ENCODE measurements at regions not wholly inside any gene's neighbourhood (a gene's known extent, or its start where the extent isn't known, plus 50 kb on each side); places are given as distances from the start of the nearest gene placed in this dataset.
"Not testable (repeated sequence)": the region's sequence is repeated elsewhere in the genome, so short reads cannot be mapped to it uniquely, and the experiment has no call there.

- H2BK120ac ChIP-seq (ENCODE audit: low read depth, low read length, poor library complexity, severe bottlenecking) = no peak overlapping the region
- no peak overlapping the region for H2BK20ac ChIP-seq (ENCODE audit: low read depth, low read length, poor library complexity, severe bottlenecking)
- H3K4me2 ChIP-seq (ENCODE audit: insufficient read depth, insufficient read length, low read length) = no peak overlapping the region
- no peak for TF ChIP-seq CTCF (conservative IDR thresholded peaks at IDR 0.05)
- no peak overlapping the region for H3K4ac ChIP-seq (ENCODE audit: low read depth, low read length)
- no peak overlapping the region for H2BK15ac ChIP-seq (ENCODE audit: low read depth, low read length)
- no peaks in the 10 kb centered on the region for H4K20me1 ChIP-seq (ENCODE audit: control insufficient read depth, insufficient read depth, insufficient read length)
- no peak overlapping the region for H3K56ac ChIP-seq (ENCODE audit: insufficient read length, low read depth, low read length)
- no peak overlapping the region for H4K5ac ChIP-seq (ENCODE audit: insufficient read length, low read depth, low read length)
- Mint-ChIP-seq H3K27ac (no peak overlapping the region), H3K9me3 (peaks cover 0 to 3% of the 10 kb centered on the region in 2 experiments; a peak in 2 of 5 replicates), H3K4me1 (peaks cover 7 to 8% of the 10 kb centered on the region in 2 experiments), H3K27me3 (ENCODE audit: low read depth) (no peaks in the 10 kb centered on the region), H3K36me3 (ENCODE audit: insufficient read depth in 1 of 3, low read depth in 3 of 3) (peaks cover 0 to 9% (median 0%) of the 10 kb centered on the region in 3 experiments; a peak in 2 of 7 replicates), H3K4me3 (no peak overlapping the region)
- no peak overlapping the region for H3K23ac ChIP-seq (ENCODE audit: insufficient read length, low read depth, low read length)
- no peak overlapping the region for H2AFZ ChIP-seq (ENCODE audit: low read length)
- DNase-seq = no peak
- no peak overlapping the region for H2AK5ac ChIP-seq (ENCODE audit: insufficient read length, low read length)
- no peak overlapping the region for H3K18ac ChIP-seq (ENCODE audit: insufficient read length, low read depth, low read length)
- H3K79me1 ChIP-seq (ENCODE audit: insufficient read depth, low read depth, low read length, poor library complexity, severe bottlenecking) = no peaks in the 10 kb centered on the region
- no CpG with 5 or more reads among the region's 1 CpG for WGBS (ENCODE audit: extremely low coverage, insufficient read length, low lambda C conversion rate)
- no peaks in the 10 kb centered on the region for H3K23me2 ChIP-seq (ENCODE audit: insufficient read length, low read depth, low read length, poor library complexity, severe bottlenecking)
- no peaks in the 10 kb centered on the region for H3K79me2 ChIP-seq (ENCODE audit: insufficient read depth, low read length)
- no peak overlapping the region for H2BK5ac ChIP-seq (ENCODE audit: insufficient read length, low read length)
- H3K9ac ChIP-seq (ENCODE audit: extremely low read depth, insufficient read length, low read length) = no peak overlapping the region
- H4K8ac ChIP-seq (replicated peaks; ENCODE audit: insufficient read length, low read depth, low read length) = no peak overlapping the region
- no peak overlapping the region for H2BK12ac ChIP-seq (ENCODE audit: insufficient read length, low read depth, low read length)
- no peak overlapping the region for H3K27ac ChIP-seq (ENCODE audit: insufficient read length, low read depth, low read length)
- H3K9me3 ChIP-seq (ENCODE audit: control insufficient read depth, low read depth, low read length) = no peaks in the 10 kb centered on the region
- no peak overlapping the region for H3K14ac ChIP-seq (ENCODE audit: insufficient read depth, low read length)
- H3K4me1 ChIP-seq (ENCODE audit: insufficient read depth, low read length) = no peaks in the 10 kb centered on the region; the same call in 1 of the 2 replicates
- H3T11ph ChIP-seq (ENCODE audit: low read length) = no peak overlapping the region
- H3K27me3 ChIP-seq (ENCODE audit: insufficient read depth, low read length) = no peaks in the 10 kb centered on the region
- no peak overlapping the region for H4K91ac ChIP-seq (ENCODE audit: insufficient read length, low read depth, low read length)
Measured at GRCh38 chr3:31114929-31115283, 220.4 kb upstream of the GADL1 start.

GRCh38 chr3:31115531-31115930, 221.1 kb upstream of the GADL1 start:
- H3K27ac Mint-ChIP-seq; H3K23ac ChIP-seq (ENCODE audit: insufficient read length, low read depth, low read length); H3K56ac ChIP-seq (ENCODE audit: insufficient read length, low read depth, low read length); H3K9ac ChIP-seq (ENCODE audit: extremely low read depth, insufficient read length, low read length); H3K27me3 ChIP-seq (ENCODE audit: insufficient read depth, low read length); H2BK5ac ChIP-seq (ENCODE audit: insufficient read length, low read length); H3K18ac ChIP-seq (ENCODE audit: insufficient read length, low read depth, low read length); H4K20me1 ChIP-seq (ENCODE audit: control insufficient read depth, insufficient read depth, insufficient read length); H3K9me3 ChIP-seq (ENCODE audit: control insufficient read depth, low read depth, low read length); H2BK20ac ChIP-seq (ENCODE audit: low read depth, low read length, poor library complexity, severe bottlenecking); DNase-seq; H3K23me2 ChIP-seq (ENCODE audit: insufficient read length, low read depth, low read length, poor library complexity, severe bottlenecking); H4K91ac ChIP-seq (ENCODE audit: insufficient read length, low read depth, low read length); H4K8ac ChIP-seq (replicated peaks; ENCODE audit: insufficient read length, low read depth, low read length); H2BK12ac ChIP-seq (ENCODE audit: insufficient read length, low read depth, low read length); H2BK15ac ChIP-seq (ENCODE audit: low read depth, low read length); H3K4me3 Mint-ChIP-seq; H3K36me3 Mint-ChIP-seq (ENCODE audit: insufficient read depth in 1 of 3, low read depth in 3 of 3); H2AK5ac ChIP-seq (ENCODE audit: insufficient read length, low read length); H3K27ac ChIP-seq (ENCODE audit: insufficient read length, low read depth, low read length); H3K9me3 Mint-ChIP-seq; H3K79me1 ChIP-seq (ENCODE audit: insufficient read depth, low read depth, low read length, poor library complexity, severe bottlenecking); H3K79me2 ChIP-seq (ENCODE audit: insufficient read depth, low read length); H4K5ac ChIP-seq (ENCODE audit: insufficient read length, low read depth, low read length); H3K4me1 ChIP-seq (ENCODE audit: insufficient read depth, low read length); H3T11ph ChIP-seq (ENCODE audit: low read length); H3K14ac ChIP-seq (ENCODE audit: insufficient read depth, low read length); H2BK120ac ChIP-seq (ENCODE audit: low read depth, low read length, poor library complexity, severe bottlenecking); H3K4ac ChIP-seq (ENCODE audit: low read depth, low read length); H3K4me2 ChIP-seq (ENCODE audit: insufficient read depth, insufficient read length, low read length); H2AFZ ChIP-seq (ENCODE audit: low read length); H3K27me3 Mint-ChIP-seq (ENCODE audit: low read depth): not testable (repeated sequence)
- WGBS (ENCODE audit: extremely low coverage, insufficient read length, low lambda C conversion rate) = no CpG with 5 or more reads among the region's 2 CpGs
- peaks cover 11 to 14% of the 10 kb centered on the region in 2 experiments for H3K4me1 Mint-ChIP-seq
